ENCODE measurements at regions not wholly inside any gene's neighbourhood (a gene's known extent, or its start where the extent isn't known, plus 50 kb on each side); places are given as distances from the start of the nearest gene placed in this dataset.

DNA sequence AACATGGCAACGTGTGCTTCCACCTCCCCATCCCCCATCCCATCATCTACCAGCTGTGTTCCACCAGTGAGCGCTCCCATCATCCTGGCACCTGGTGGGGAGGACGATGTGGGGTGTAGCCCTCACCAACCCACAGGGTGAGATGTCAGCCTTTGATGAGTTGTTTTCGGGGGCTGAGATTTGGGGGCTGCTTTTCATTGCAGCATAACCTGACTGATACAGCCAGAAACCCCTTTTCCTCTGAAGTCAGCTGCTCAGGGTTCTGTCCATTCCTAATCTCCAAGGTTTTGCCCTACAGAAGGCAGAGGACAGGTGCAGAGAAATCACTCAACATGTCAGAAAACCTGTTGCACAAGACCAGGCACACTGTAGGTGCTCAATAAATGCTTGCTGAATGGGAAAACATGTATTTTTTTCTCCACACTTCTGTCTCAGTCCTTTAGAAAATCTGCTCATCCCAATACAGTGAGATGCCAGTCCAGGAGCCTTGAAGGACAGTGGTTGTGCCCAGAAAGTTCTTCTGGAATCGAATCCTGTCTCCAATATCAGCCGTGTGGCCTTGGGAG lies 239.8 kb downstream of the RBM19 start:
- WGBS, 2 donors: 72 to 87% methylated on average over 6 of the region's 6 CpGs
- no peak for ATAC-seq
- TF ChIP-seq, protein P1, sequence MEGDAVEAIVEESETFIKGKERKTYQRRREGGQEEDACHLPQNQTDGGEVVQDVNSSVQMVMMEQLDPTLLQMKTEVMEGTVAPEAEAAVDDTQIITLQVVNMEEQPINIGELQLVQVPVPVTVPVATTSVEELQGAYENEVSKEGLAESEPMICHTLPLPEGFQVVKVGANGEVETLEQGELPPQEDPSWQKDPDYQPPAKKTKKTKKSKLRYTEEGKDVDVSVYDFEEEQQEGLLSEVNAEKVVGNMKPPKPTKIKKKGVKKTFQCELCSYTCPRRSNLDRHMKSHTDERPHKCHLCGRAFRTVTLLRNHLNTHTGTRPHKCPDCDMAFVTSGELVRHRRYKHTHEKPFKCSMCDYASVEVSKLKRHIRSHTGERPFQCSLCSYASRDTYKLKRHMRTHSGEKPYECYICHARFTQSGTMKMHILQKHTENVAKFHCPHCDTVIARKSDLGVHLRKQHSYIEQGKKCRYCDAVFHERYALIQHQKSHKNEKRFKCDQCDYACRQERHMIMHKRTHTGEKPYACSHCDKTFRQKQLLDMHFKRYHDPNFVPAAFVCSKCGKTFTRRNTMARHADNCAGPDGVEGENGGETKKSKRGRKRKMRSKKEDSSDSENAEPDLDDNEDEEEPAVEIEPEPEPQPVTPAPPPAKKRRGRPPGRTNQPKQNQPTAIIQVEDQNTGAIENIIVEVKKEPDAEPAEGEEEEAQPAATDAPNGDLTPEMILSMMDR (IDR thresholded peaks at IDR 0.05): no peak
- peaks cover 0 to 56% (median 39%) of the 10 kb centered on the region in 7 donors for H3K27me3 ChIP-seq
- no peak overlapping the region for H3K4me3 ChIP-seq
- no peaks in the 10 kb centered on the region for H3K36me3 ChIP-seq
- peaks cover 0 to 6% (median 0%) of the 10 kb centered on the region in 11 donors for H3K9me3 ChIP-seq
- no peak overlapping the region for H3K27ac ChIP-seq
- no peak for DNase-seq
- H3K4me1 ChIP-seq: no peaks in the 10 kb centered on the region
- intact Hi-C loops (cut with DNase I): no loop called here

DNA sequence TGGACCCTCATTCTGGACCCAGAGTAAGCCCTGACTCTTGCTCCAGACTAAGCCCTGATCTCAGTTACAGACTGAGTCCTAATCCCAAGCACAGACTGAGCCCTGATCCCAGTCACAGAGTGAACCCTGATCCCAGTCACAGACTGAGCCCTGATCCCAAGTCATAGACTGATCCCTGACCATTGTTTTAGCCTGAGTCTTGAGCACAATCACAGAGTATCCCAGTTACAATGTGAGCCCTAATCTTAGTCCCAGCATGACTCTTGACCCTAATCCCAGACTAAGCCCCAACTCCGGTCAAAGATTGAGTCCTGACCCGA lies 240.6 kb downstream of the RBM19 start:
- H3K27me3 ChIP-seq: peaks cover 0 to 49% (median 37%) of the 10 kb centered on the region in 7 donors
- H3K36me3 ChIP-seq: no peaks in the 10 kb centered on the region
- H3K9me3 ChIP-seq: peaks cover 0 to 6% (median 0%) of the 10 kb centered on the region in 11 donors
- intact Hi-C loops (cut with DNase I): no loop called here
- no peak overlapping the region for H3K4me3 ChIP-seq
- ATAC-seq (no peak), DNase-seq (no peak)
- H3K27ac ChIP-seq: no peak overlapping the region
- WGBS, 2 donors: 87 to 91% methylated on average over 2 of the region's 2 CpGs
- TF ChIP-seq, protein P1 (IDR thresholded peaks at IDR 0.05): no peak
- H3K4me1 ChIP-seq: no peaks in the 10 kb centered on the region

DNA sequence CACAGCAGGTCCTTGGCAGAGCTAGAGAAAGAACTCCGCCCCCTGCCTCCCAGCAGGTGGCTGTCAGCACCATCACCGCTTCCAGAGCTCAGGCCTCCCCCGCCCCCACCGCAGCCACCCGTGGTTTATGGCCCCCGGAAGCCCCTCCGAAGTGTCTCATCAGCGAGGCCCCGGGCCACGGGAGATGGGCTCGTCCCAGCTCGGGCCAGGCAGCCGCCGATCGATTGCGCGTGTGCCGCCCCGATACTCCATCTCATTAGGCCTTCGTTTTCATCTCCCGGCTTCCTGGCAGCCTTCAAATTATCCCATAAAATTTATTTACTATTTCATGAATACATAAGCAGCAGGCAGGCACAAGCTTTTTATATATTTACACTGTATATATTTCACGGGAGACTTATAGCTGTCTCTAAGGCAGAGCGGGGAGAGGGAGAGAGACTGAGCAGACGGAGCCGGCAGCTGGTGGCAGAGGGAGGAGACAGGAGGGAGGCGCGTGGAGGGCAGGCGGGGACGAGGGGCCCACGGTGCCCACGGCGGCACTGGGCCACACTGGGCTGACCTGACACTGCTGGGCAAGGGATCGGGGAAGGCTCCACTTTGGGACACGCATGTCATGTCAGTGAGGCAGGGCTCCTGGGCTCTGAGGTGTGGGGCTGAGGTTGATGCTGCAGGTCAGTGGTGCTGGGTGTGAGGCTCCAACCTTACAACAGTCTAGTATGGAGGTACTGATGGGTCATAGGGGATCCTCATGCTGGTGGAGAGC lies 241.2 kb downstream of the RBM19 start:
- DNase-seq (no peak), ATAC-seq (no peak)
- Histone ChIP-seq H3K27ac (no peak overlapping the region), H3K27me3 (peaks cover 0 to 50% (median 32%) of the 10 kb centered on the region in 7 donors), H3K4me1 (no peaks in the 10 kb centered on the region), H3K9me3 (peaks cover 0 to 6% (median 0%) of the 10 kb centered on the region in 11 donors), H3K36me3 (no peaks in the 10 kb centered on the region), H3K4me3 (no peak overlapping the region)
- WGBS, 2 donors: 75 to 77% methylated on average over 33 to 34 of the region's 34 CpGs
- intact Hi-C loops (cut with DNase I): no loop called here
- TF ChIP-seq, protein P1 (IDR thresholded peaks at IDR 0.05): no peak

DNA sequence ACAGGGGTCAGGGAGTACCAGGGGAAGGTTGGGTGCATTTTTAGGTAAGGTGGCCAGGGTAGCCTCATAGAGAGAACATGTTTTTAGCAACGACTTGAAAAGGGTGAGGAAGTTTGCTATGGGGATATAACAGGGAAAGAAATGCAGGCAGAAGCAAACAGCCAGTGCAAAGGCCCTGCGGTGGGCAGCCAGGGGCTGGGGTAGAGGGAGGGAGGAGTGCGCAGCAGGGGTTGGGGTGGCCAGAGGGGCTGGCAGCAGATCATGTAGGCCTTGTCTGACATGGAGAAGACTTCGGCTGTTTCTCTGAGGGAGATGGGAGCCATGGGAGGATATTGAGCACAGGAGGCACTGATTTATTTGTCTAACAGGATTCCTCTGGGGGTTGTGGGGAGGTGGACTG lies 242.5 kb downstream of the RBM19 start:
- TF ChIP-seq, protein P1 (IDR thresholded peaks at IDR 0.05): no peak
- DNase-seq: no peak
- intact Hi-C loops (cut with DNase I): no loop called here
- Histone ChIP-seq H3K4me1 (no peaks in the 10 kb centered on the region), H3K27me3 (peaks cover 0 to 52% (median 33%) of the 10 kb centered on the region in 7 donors), H3K36me3 (no peaks in the 10 kb centered on the region), H3K9me3 (peaks cover 0 to 6% (median 0%) of the 10 kb centered on the region in 11 donors), H3K4me3 (no peak overlapping the region), H3K27ac (no peak overlapping the region)
- ATAC-seq: no peak
- WGBS, 2 donors: 87 to 88% methylated on average over 4 of the region's 4 CpGs
